WERI-Rb-1 (cell line): ENCODE measurements at regions not wholly inside any gene's neighbourhood (a gene's known extent, or its start where the extent isn't known, plus 50 kb on each side); places are given as distances from the start of the nearest gene placed in this dataset.

ENCODE experiments used
- DNase-seq: peaks from one replicate; pipeline ENCODE4 v3.0.0-alpha.2; 2020
- H3K27ac ChIP-seq: fragments of 250-450 bp; sonication (Bioruptor Pico); 2 replicates; pipeline ENCODE4 v1.5.1; 2020; ENCODE audit warnings: mild to moderate bottlenecking, moderate library complexity
- H3K27me3 ChIP-seq: fragments of 250-450 bp; sonication (Bioruptor Pico); 2 replicates; pipeline ENCODE4 v1.5.1; 2021; ENCODE audit warnings: mild to moderate bottlenecking, low read depth, moderate library complexity; ENCODE audit not compliant: insufficient read depth, severe bottlenecking
- H3K36me3 ChIP-seq: fragments of 250-450 bp; sonication (Bioruptor Pico); 2 replicates; pipeline ENCODE4 v1.5.1; 2020; ENCODE audit warnings: mild to moderate bottlenecking, moderate library complexity
- H3K4me3 ChIP-seq: 2 replicates; pipeline ENCODE4 v1.5.1; 2011; ENCODE audit warnings: low read depth, mild to moderate bottlenecking, control low read depth, low read length
- H3K9me3 ChIP-seq: fragments of 250-450 bp; sonication (Bioruptor Pico); 2 replicates; pipeline ENCODE4 v1.5.1; 2021; ENCODE audit warnings: mild to moderate bottlenecking, moderate library complexity; ENCODE audit not compliant: severe bottlenecking
- TF ChIP-seq, protein P1 (sequence below): IDR thresholded peaks from 2 replicates; pipeline ENCODE4 v1.5.1; 2011; ENCODE audit warnings: low read depth, mild to moderate bottlenecking, control low read depth, inconsistent platforms, low read length

DNA sequence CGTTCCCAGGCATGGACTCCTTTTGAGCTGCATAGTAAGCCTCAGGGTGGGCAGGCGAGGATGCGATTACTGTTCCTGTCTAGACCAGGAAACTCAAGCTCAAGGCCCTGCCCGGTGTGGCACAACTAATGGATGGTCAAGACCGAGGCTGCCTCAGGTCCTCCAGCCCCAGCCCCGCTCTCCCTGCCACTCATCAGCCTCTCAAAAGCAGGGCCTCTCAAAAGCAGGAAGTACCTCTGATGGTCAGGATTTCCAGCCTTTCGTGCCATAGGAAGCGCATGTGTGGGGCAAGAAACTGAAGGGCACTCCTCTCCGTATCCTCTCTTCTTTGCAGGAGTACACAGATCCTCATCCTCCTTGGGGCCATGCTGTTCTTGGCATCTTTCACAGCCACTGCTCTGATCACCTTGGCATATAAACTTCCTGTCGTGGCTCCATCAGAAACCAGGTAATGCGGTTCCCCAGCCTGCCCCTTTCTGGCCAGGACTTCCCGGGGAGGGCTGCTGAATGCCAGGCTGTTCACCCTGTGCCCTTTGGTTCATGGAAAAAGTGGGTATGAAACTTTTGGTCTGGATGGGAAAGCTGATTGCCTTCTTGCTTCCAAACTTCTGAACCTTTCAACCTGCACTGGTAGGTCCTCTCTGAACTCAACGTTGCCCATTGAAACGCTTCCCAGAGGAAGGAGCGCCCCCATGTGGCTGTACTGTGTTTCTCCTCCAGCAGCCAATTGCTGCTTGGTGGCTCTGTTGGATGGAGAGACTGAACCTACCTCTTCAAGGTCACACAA is 82.8 kb upstream of the SEC11C start:
- TF ChIP-seq, protein P1, sequence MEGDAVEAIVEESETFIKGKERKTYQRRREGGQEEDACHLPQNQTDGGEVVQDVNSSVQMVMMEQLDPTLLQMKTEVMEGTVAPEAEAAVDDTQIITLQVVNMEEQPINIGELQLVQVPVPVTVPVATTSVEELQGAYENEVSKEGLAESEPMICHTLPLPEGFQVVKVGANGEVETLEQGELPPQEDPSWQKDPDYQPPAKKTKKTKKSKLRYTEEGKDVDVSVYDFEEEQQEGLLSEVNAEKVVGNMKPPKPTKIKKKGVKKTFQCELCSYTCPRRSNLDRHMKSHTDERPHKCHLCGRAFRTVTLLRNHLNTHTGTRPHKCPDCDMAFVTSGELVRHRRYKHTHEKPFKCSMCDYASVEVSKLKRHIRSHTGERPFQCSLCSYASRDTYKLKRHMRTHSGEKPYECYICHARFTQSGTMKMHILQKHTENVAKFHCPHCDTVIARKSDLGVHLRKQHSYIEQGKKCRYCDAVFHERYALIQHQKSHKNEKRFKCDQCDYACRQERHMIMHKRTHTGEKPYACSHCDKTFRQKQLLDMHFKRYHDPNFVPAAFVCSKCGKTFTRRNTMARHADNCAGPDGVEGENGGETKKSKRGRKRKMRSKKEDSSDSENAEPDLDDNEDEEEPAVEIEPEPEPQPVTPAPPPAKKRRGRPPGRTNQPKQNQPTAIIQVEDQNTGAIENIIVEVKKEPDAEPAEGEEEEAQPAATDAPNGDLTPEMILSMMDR: peak; percentile 96

DNA sequence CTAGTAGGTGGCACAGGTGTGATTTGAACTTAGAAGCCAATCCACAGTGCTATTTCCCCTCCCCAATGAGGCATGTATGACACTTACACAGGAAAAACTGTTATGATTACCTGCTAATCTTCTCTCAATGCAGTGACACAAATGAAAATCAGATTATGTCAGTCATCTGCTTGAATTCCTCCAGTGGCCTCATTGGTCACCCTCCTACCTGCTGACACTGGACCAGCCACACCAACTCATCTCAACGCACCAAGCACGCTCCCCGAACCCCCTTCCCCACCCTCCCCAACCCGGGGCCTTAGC is 82.2 kb upstream of the SEC11C start:
- H3K4me3 ChIP-seq: no peak overlapping the region
- no peaks in the 10 kb centered on the region for H3K27me3 ChIP-seq
- no peak for DNase-seq
- no peaks in the 10 kb centered on the region for H3K36me3 ChIP-seq
- no peak overlapping the region for H3K27ac ChIP-seq
- H3K9me3 ChIP-seq: no peaks in the 10 kb centered on the region
- TF ChIP-seq, protein P1: no peak

More for the DNA sequence above, 82.8 kb upstream of the SEC11C start:
- no peak overlapping the region; the same call in 1 of the 2 replicates for H3K27ac ChIP-seq
- DNase-seq: peak; percentile 90
- H3K36me3 ChIP-seq: no peaks in the 10 kb centered on the region
- H3K27me3 ChIP-seq: no peaks in the 10 kb centered on the region
- no peak overlapping the region for H3K4me3 ChIP-seq
- no peaks in the 10 kb centered on the region for H3K9me3 ChIP-seq

GRCh38 chr18:59057969-59058368 is 81.7 kb upstream of the SEC11C start:
- DNase-seq: no peak
- H3K27ac ChIP-seq: no peak overlapping the region
- no peak overlapping the region for H3K4me3 ChIP-seq
- H3K9me3 ChIP-seq: no peaks in the 10 kb centered on the region
- no peaks in the 10 kb centered on the region for H3K27me3 ChIP-seq
- H3K36me3 ChIP-seq: no peaks in the 10 kb centered on the region
- TF ChIP-seq, protein P1: no peak

DNA sequence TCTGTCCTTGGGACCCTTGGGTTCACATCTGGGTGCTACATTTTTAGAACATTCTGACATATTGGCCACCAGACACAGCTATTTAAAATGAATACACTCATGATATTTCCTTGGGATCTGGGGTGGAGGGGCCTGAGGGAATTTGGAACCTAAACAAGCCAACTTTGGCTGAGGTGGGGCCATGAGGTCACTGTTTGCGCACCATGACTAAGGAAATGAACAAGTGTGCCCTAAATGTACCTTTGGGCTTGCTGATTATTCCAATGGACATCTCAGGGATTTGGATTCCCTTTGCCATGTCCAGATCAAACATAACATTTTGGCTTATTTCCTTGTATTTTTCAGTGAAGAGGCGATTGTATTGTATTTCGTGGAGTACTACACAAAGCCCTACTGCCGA is 80.5 kb upstream of the SEC11C start:
- no peak overlapping the region for H3K27ac ChIP-seq
- no peaks in the 10 kb centered on the region for H3K36me3 ChIP-seq
- no peaks in the 10 kb centered on the region for H3K9me3 ChIP-seq
- H3K4me3 ChIP-seq: no peak overlapping the region
- TF ChIP-seq, protein P1: no peak
- no peak for DNase-seq
- H3K27me3 ChIP-seq: no peaks in the 10 kb centered on the region

DNA sequence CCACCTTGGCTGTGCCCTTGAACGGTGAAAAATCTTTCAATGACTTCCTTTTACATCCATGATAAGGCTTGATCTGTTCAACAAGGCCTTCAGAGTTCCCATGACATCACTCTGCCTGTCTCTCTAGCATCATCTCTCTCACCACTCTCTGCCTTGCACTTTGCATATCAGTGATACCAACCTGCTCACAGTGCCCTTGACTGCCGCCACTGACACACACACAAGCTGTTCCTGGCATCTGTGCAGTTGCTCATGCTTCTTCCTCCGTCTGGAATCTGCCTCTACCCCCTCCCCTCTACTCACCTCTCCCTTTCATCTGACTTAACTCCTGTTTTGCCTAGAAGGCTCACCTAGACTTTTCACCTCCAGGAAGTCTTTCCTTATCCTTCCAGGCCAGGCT is 79.1 kb upstream of the SEC11C start:
- no peak for DNase-seq
- TF ChIP-seq, protein P1: no peak
- Histone ChIP-seq H3K36me3 (no peaks in the 10 kb centered on the region), H3K27me3 (no peaks in the 10 kb centered on the region), H3K27ac (no peak overlapping the region), H3K9me3 (no peaks in the 10 kb centered on the region), H3K4me3 (no peak overlapping the region)
